GM12878 (cell line): ENCODE measurements at regions not wholly inside any gene's neighbourhood (a gene's known extent, or its start where the extent isn't known, plus 50 kb on each side); places are given as distances from the start of the nearest gene placed in this dataset.

Source experiments
- ATF3 ChIP-seq: IDR thresholded peaks from 2 replicates; pipeline ENCODE4 v1.6.1; 2011; ENCODE audit warnings: low read depth, mild to moderate bottlenecking, low read length, moderate library complexity, borderline replicate concordance; ENCODE audit errors: extremely low read depth
- CBX3 ChIP-seq: fragments of 200-600 bp; sonication (generic); IDR thresholded peaks from 2 replicates; pipeline ENCODE4 v1.6.1; 2016; ENCODE audit warnings: low read depth, borderline replicate concordance
- EP300 ChIP-seq, 2 experiments: fragments of 150-350 bp in 1 of 2; IDR thresholded peaks; 2 replicates each; pipeline ENCODE4 v1.6.1; 2011 to 2012; ENCODE audit warnings: low read depth in 2 of 2, low read length in 2 of 2, borderline replicate concordance in 1 of 2, improper control_type of control experiment in 1 of 2, inconsistent platforms in 1 of 2; ENCODE audit not compliant: control insufficient read depth in 1 of 2
- FOXK2 ChIP-seq: fragments of 450-650 bp; IDR thresholded peaks from 2 replicates; pipeline ENCODE4 v1.6.1; 2017; ENCODE audit warnings: mild to moderate bottlenecking, moderate library complexity
- JUND ChIP-seq: IDR thresholded peaks from 2 replicates; pipeline ENCODE4 v1.6.1; 2012; ENCODE audit warnings: low read depth, mild to moderate bottlenecking, low read length, improper control_type of control experiment, moderate library complexity
- NKRF ChIP-seq: fragments of 450-650 bp; conservative IDR thresholded peaks from 2 replicates; pipeline ENCODE4 v1.6.1; 2017; ENCODE audit warnings: mild to moderate bottlenecking, moderate library complexity
- TF ChIP-seq, protein P1 (sequence below), 3 experiments: IDR thresholded peaks in 2 of 3; conservative IDR thresholded peaks in 1 of 3; 2 replicates each; pipeline ENCODE4 v1.5.1; 2011; ENCODE audit warnings: low read depth in 3 of 3, low read length in 3 of 3, mild to moderate bottlenecking in 3 of 3, control low read depth in 2 of 3, moderate library complexity in 2 of 3, inconsistent platforms in 1 of 3, mixed read lengths in 1 of 3; ENCODE audit not compliant: control insufficient read depth in 2 of 3, insufficient read depth in 1 of 3; ENCODE audit errors: extremely low read depth in 1 of 3

DNA sequence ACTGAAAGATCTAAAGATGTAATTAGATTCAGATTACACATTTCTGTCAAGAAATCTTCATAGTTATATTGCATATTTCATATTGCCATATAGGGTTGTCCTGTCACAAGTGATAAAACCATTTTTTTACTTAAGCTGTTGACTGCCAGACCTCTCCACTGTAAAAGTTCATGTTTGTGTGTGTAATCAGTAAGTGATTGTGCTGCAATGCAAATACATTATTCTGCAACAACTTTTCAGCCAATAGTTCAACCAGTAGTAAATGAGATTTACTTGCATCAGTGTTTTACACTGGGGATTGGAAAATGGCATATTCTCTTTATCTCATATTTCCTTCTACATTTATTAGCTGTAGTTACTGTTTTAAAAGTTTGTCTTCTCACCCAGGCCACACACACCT is 603.9 kb upstream of the RORB start:
- TF ChIP-seq, protein P1, sequence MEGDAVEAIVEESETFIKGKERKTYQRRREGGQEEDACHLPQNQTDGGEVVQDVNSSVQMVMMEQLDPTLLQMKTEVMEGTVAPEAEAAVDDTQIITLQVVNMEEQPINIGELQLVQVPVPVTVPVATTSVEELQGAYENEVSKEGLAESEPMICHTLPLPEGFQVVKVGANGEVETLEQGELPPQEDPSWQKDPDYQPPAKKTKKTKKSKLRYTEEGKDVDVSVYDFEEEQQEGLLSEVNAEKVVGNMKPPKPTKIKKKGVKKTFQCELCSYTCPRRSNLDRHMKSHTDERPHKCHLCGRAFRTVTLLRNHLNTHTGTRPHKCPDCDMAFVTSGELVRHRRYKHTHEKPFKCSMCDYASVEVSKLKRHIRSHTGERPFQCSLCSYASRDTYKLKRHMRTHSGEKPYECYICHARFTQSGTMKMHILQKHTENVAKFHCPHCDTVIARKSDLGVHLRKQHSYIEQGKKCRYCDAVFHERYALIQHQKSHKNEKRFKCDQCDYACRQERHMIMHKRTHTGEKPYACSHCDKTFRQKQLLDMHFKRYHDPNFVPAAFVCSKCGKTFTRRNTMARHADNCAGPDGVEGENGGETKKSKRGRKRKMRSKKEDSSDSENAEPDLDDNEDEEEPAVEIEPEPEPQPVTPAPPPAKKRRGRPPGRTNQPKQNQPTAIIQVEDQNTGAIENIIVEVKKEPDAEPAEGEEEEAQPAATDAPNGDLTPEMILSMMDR (IDR thresholded peaks at IDR 0.05 in 2 of 3, conservative IDR thresholded peaks at IDR 0.05 in 1 of 3; ENCODE audit: control insufficient read depth in 2 of 3, extremely low read depth in 1 of 3, insufficient read depth in 1 of 3, low read depth in 3 of 3, low read length in 3 of 3) = no peak
- TF ChIP-seq EP300 (IDR thresholded peaks at IDR 0.05; ENCODE audit: borderline replicate concordance in 1 of 2, control insufficient read depth in 1 of 2, low read depth in 2 of 2, low read length in 2 of 2) (no peak), CBX3 (no peak), FOXK2 (no peak), NKRF (no peak), ATF3 (no peak), JUND (no peak)
